Chondrocyte (in vitro differentiated cells): ENCODE measurements at regions not wholly inside any gene's neighbourhood (a gene's known extent, or its start where the extent isn't known, plus 50 kb on each side); places are given as distances from the start of the nearest gene placed in this dataset.

Experiments used
- DNase-seq: peaks from one replicate; pipeline ENCODE4 v3.0.0; 2021; ENCODE audit warnings: mixed read lengths, low spot score
- H3K27ac Mint-ChIP-seq: one replicate; pipeline ENCODE4 v1.8.0; 2021; ENCODE audit warnings: mild to moderate bottlenecking, moderate library complexity, mixed read lengths; ENCODE audit not compliant: unreplicated experiment
- H3K27me3 Mint-ChIP-seq: 2 replicates; pipeline ENCODE4 v1.8.0; 2021; ENCODE audit warnings: low read depth, mixed read lengths
- H3K36me3 Mint-ChIP-seq: 2 replicates; pipeline ENCODE4 v1.8.0; 2021; ENCODE audit warnings: low read depth, mixed read lengths
- H3K4me1 Mint-ChIP-seq: 2 replicates; pipeline ENCODE4 v1.8.0; 2021; ENCODE audit warnings: low read depth, mild to moderate bottlenecking, mixed read lengths
- H3K4me3 Mint-ChIP-seq: one replicate; pipeline ENCODE4 v1.8.0; 2021; ENCODE audit warnings: mild to moderate bottlenecking, moderate library complexity, mixed read lengths; ENCODE audit not compliant: unreplicated experiment
- H3K9me3 Mint-ChIP-seq: 2 replicates; pipeline ENCODE4 v1.8.0; 2021; ENCODE audit warnings: low read depth, mixed read lengths
- CTCF ChIP-seq: fragments of 200-600 bp; sonication (generic); IDR thresholded peaks from 2 replicates; pipeline ENCODE4 v1.5.0; 2021; ENCODE audit warnings: antibody characterized with exemption, mild to moderate bottlenecking, moderate library complexity

- H3K27me3 Mint-ChIP-seq: no peaks in the 10 kb centered on the region
- no peak overlapping the region for H3K27ac Mint-ChIP-seq
- peaks cover 27% of the 10 kb centered on the region for H3K4me1 Mint-ChIP-seq
- TF ChIP-seq CTCF: no peak
- H3K36me3 Mint-ChIP-seq: no peaks in the 10 kb centered on the region
- no peaks in the 10 kb centered on the region for H3K9me3 Mint-ChIP-seq
- DNase-seq: no peak
- peak overlapping the region; percentile 18 for H3K4me3 Mint-ChIP-seq
Observed at GRCh38 chr13:72507416-72508199, 219.8 kb downstream of the MZT1 start.

- no peak overlapping the region for H3K27ac Mint-ChIP-seq
- TF ChIP-seq CTCF: no peak
- no peaks in the 10 kb centered on the region for H3K9me3 Mint-ChIP-seq
- no peaks in the 10 kb centered on the region for H3K27me3 Mint-ChIP-seq
- DNase-seq: no peak
- peaks cover 27% of the 10 kb centered on the region for H3K4me1 Mint-ChIP-seq
- H3K36me3 Mint-ChIP-seq: no peaks in the 10 kb centered on the region
- no peak overlapping the region for H3K4me3 Mint-ChIP-seq
Observed at GRCh38 chr13:72506706-72507105, 220.7 kb downstream of the MZT1 start.

- Mint-ChIP-seq H3K36me3 (no peaks in the 10 kb centered on the region), H3K4me3 (no peak overlapping the region), H3K27ac (no peak overlapping the region), H3K27me3 (no peaks in the 10 kb centered on the region), H3K4me1 (peaks cover 27% of the 10 kb centered on the region), H3K9me3 (no peaks in the 10 kb centered on the region)
- DNase-seq: no peak
- no peak for TF ChIP-seq CTCF
Observed at GRCh38 chr13:72505376-72505775, 222.1 kb downstream of the MZT1 start.

GRCh38 chr13:72504131-72504841 lies 223.1 kb downstream of the MZT1 start:
- Mint-ChIP-seq H3K27me3 (no peaks in the 10 kb centered on the region), H3K36me3 (no peaks in the 10 kb centered on the region), H3K4me1 (peaks cover 27% of the 10 kb centered on the region), H3K4me3 (no peak overlapping the region), H3K9me3 (no peaks in the 10 kb centered on the region), H3K27ac (peak overlapping the region; percentile 33)
- TF ChIP-seq CTCF: no peak
- no peak for DNase-seq

DNA sequence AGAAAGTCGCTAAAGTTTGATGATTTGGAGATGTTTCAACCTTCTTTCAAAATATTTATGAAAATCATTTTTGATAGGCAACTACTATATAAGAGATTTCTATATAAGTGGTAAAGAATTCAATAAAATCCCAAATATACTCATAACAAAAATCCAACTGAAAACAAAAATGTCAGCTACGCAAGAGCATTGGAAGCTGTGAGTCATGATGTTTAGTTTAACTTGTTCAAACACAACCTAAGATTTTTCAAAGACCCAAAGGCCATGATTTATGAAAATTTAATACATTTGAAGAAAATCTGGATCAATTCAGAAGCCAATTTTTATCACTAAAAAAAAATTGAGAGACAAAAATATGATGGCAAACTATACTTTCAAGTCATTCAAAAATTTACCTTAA lies 226.6 kb downstream of the MZT1 start:
- Mint-ChIP-seq H3K4me3 (no peak overlapping the region), H3K4me1 (peaks cover 17% of the 10 kb centered on the region), H3K27me3 (peaks cover 1% of the 10 kb centered on the region), H3K36me3 (no peaks in the 10 kb centered on the region), H3K27ac (no peak overlapping the region), H3K9me3 (no peaks in the 10 kb centered on the region)
- TF ChIP-seq CTCF: no peak
- DNase-seq: no peak
